Endothelial cell of umbilical vein (primary cell): ENCODE measurements at regions not wholly inside any gene's neighbourhood (a gene's known extent, or its start where the extent isn't known, plus 50 kb on each side); places are given as distances from the start of the nearest gene placed in this dataset.

Experiments used
- BruUV-seq: library from RNA; stranded (reverse); fragments of 400-500 nt; replicated peaks from 2 replicates; lab custom pipeline; 2021; lab: Mats Ljungman, UMichigan
- CTCF ChIA-PET: fragments of 300-600, 350-600 bp; sonication (Branson Sonifier 250); formaldehyde crosslinking; loops from one replicate; lab custom pipeline; 2021; ENCODE audit warnings: antibody characterized with exemption, inconsistent platforms; lab: Charles Lee
- POLR2A ChIA-PET: fragments of 300-600, 350-600 bp; sonication (Branson Sonifier 250); formaldehyde crosslinking; loops from one replicate; lab custom pipeline; 2021; ENCODE audit warnings: antibody characterized with exemption, inconsistent platforms; lab: Charles Lee
- DNase-seq: peaks from one replicate; pipeline ENCODE4 v3.0.0-alpha.2; 2011; ENCODE audit warnings: low read depth, low spot score
- FAIRE-seq: peaks from 2 replicates; lab custom pipeline; 2011; peaks lifted over from hg19 to GRCh38; lab: Jason Lieb, UNC
- H2AFZ ChIP-seq: 2 replicates; pipeline ENCODE4 v1.6.0; 2012; ENCODE audit warnings: low read depth, low read length, control low read depth, inconsistent platforms
- H3K27ac ChIP-seq: 2 replicates; pipeline ENCODE4 v1.5.1; 2011; ENCODE audit warnings: low read depth, mild to moderate bottlenecking, control low read depth, low read length, moderate library complexity; ENCODE audit not compliant: insufficient read depth
- H3K27me3 ChIP-seq, 2 experiments: 2 replicates each; pipeline versions ENCODE4 v1.6.0 to v1.6.1; 2011; ENCODE audit warnings: low read length in 2 of 2, mixed read lengths in 1 of 2; ENCODE audit not compliant: control insufficient read depth in 2 of 2, insufficient read depth in 2 of 2
- H3K36me3 ChIP-seq, 2 experiments: 2 replicates in 1 of 2; 3 replicates in 1 of 2; pipeline ENCODE4 v1.5.1; 2011; ENCODE audit warnings: low read length in 2 of 2, mild to moderate bottlenecking in 1 of 2, moderate library complexity in 1 of 2; ENCODE audit not compliant: control insufficient read depth in 2 of 2, insufficient read depth in 2 of 2; ENCODE audit errors: extremely low read depth in 1 of 2
- H3K4me1 ChIP-seq: 3 replicates; pipeline ENCODE4 v1.5.1; 2011; ENCODE audit warnings: mild to moderate bottlenecking, low read length; ENCODE audit not compliant: control insufficient read depth, insufficient read depth; ENCODE audit errors: extremely low read depth
- H3K4me2 ChIP-seq: 2 replicates; pipeline ENCODE4 v1.6.1; 2011; ENCODE audit warnings: low read length, control low read depth, mixed read lengths; ENCODE audit not compliant: insufficient read depth
- H3K4me3 ChIP-seq, 3 experiments: fragments of 200-600 bp in 1 of 3; sonication (generic), shearing (Covaris generic) in 1 of 3; replicated peaks in 1 of 3; 2 replicates each; pipeline ENCODE4 v1.5.1; 2011 to 2016; ENCODE audit warnings: control low read depth in 3 of 3, low read length in 3 of 3, mild to moderate bottlenecking in 2 of 3, inconsistent platforms in 1 of 3, low read depth in 1 of 3, moderate library complexity in 1 of 3; ENCODE audit not compliant: insufficient read depth in 1 of 3
- H3K79me2 ChIP-seq: 2 replicates; pipeline ENCODE4 v1.6.0; 2012; ENCODE audit warnings: low read length, inconsistent platforms; ENCODE audit not compliant: control insufficient read depth, insufficient read depth
- H3K9ac ChIP-seq: replicated peaks from 2 replicates; pipeline ENCODE3; 2011; ENCODE audit warnings: low read length, control low read depth; ENCODE audit not compliant: insufficient read depth; ENCODE audit errors: extremely low read depth
- H3K9me1 ChIP-seq: replicated peaks from 3 replicates; pipeline ENCODE4 v1.6.0; 2011; ENCODE audit warnings: mild to moderate bottlenecking, low read length; ENCODE audit not compliant: control insufficient read depth, insufficient read depth; ENCODE audit errors: extremely low read depth
- H3K9me3 ChIP-seq: replicated peaks from 2 replicates; pipeline ENCODE4 v1.5.1; 2012; ENCODE audit warnings: low read length, inconsistent platforms; ENCODE audit not compliant: control insufficient read depth, insufficient read depth
- H4K20me1 ChIP-seq: replicated peaks from 2 replicates; pipeline ENCODE3; 2011; ENCODE audit warnings: mild to moderate bottlenecking, low read length; ENCODE audit not compliant: control insufficient read depth, insufficient read depth; ENCODE audit errors: extremely low read depth
- CTCF ChIP-seq, 2 donors: IDR thresholded peaks; 1 replicate in 1 of 2; 2 replicates in 1 of 2; pipeline ENCODE4 v1.5.1; 2011; ENCODE audit warnings: low read length in 2 of 2, mild to moderate bottlenecking in 2 of 2, moderate library complexity in 2 of 2, control low read depth in 1 of 2, inconsistent platforms in 1 of 2, low read depth in 1 of 2; ENCODE audit not compliant: insufficient read depth in 1 of 2; ENCODE audit errors: extremely low read depth in 1 of 2
- EZH2 ChIP-seq: IDR thresholded peaks from 2 replicates; pipeline ENCODE4 v1.6.1; 2012; ENCODE audit warnings: borderline replicate concordance, low read depth, mild to moderate bottlenecking, moderate library complexity, low read length, inconsistent platforms; ENCODE audit not compliant: severe bottlenecking
- FOS ChIP-seq: IDR thresholded peaks from 2 replicates; pipeline ENCODE4 v1.6.1; 2011; ENCODE audit warnings: mild to moderate bottlenecking, low read length, moderate library complexity, borderline replicate concordance; ENCODE audit not compliant: insufficient read depth
- MAX ChIP-seq: IDR thresholded peaks from 2 replicates; pipeline ENCODE4 v1.6.1; 2011; ENCODE audit not compliant: insufficient read depth, insufficient read length
- MYC ChIP-seq: IDR thresholded peaks from one replicate; pipeline ENCODE4 v1.6.1; 2011; ENCODE audit warnings: mild to moderate bottlenecking, low read depth, low read length
- POLR2AphosphoS5 ChIP-seq: IDR thresholded peaks from 2 replicates; pipeline ENCODE4 v1.6.1; 2012; ENCODE audit warnings: low read depth, mild to moderate bottlenecking, control low read depth, low read length, moderate library complexity; ENCODE audit not compliant: insufficient read depth
- dilution Hi-C: fragments of 300-500 bp; cut with MboI; formaldehyde crosslinking; loops from one replicate; pipeline ENCODE4 v1.15.0; 2019; ENCODE audit warnings: low sequenced_read_pairs; ENCODE audit not compliant: extremely low pct_ligation_motif_present
- intact Hi-C: fragments of 100-400 bp; cut with micrococcal nuclease; formaldehyde crosslinking; loops from one replicate; pipeline ENCODE4 v1.10.0; 2022

GRCh38 chr2:180406687-180407086, 399.6 kb upstream of the CWC22 start:
- POLR2A ChIA-PET, result no interaction called here
- CTCF ChIA-PET, result no interaction called here
- FAIRE-seq, result no peak
- Histone ChIP-seq H4K20me1 (no peaks in the 10 kb centered on the region), H3K4me2 (no peak overlapping the region), H3K27ac (no peak overlapping the region), H2AFZ (no peak overlapping the region), H3K4me3 (no peak overlapping the region), H3K9ac (no peak overlapping the region), H3K4me1 (peaks cover 11% of the 10 kb centered on the region), H3K9me3 (no peaks in the 10 kb centered on the region), H3K27me3 (no peaks in the 10 kb centered on the region), H3K9me1 (no peaks in the 10 kb centered on the region), H3K79me2 (no peaks in the 10 kb centered on the region), H3K36me3 (no peaks in the 10 kb centered on the region)
- TF ChIP-seq EZH2 (no peak), MAX (no peak), CTCF (IDR thresholded peaks at IDR 0.05; ENCODE audit: extremely low read depth in 1 of 2, insufficient read depth in 1 of 2, low read depth in 1 of 2, low read length in 2 of 2) (no peak)
- BruUV-seq, result no TSS peak
- no peak for DNase-seq
- dilution Hi-C loops (no loop called here), intact Hi-C loops (no loop called here)

- DNase-seq (no peak), FAIRE-seq (no peak)
- Histone ChIP-seq H4K20me1 (no peaks in the 10 kb centered on the region), H3K27ac (no peak overlapping the region), H3K4me3 (no peak overlapping the region), H3K9me3 (no peaks in the 10 kb centered on the region), H3K4me1 (no peaks in the 10 kb centered on the region), H3K9me1 (no peaks in the 10 kb centered on the region), H3K79me2 (no peaks in the 10 kb centered on the region), H3K4me2 (no peak overlapping the region), H3K36me3 (no peaks in the 10 kb centered on the region), H2AFZ (no peak overlapping the region), H3K9ac (no peak overlapping the region), H3K27me3 (no peaks in the 10 kb centered on the region)
- CTCF ChIA-PET, result no interaction called here
- TF ChIP-seq POLR2AphosphoS5, result no peak
- no peak for TF ChIP-seq FOS
- no peak for TF ChIP-seq MYC
- no peak for TF ChIP-seq CTCF (IDR thresholded peaks at IDR 0.05; ENCODE audit: extremely low read depth in 1 of 2, insufficient read depth in 1 of 2, low read depth in 1 of 2, low read length in 2 of 2)
- intact Hi-C loops (no loop called here), dilution Hi-C loops (no loop called here)
- POLR2A ChIA-PET, result no interaction called here
- BruUV-seq, result no TSS peak
Observed at GRCh38 chr2:180405520-180405919, 398.4 kb upstream of the CWC22 start.
